ENCODE measurements at regions not wholly inside any gene's neighbourhood (a gene's known extent, or its start where the extent isn't known, plus 50 kb on each side); places are given as distances from the start of the nearest gene placed in this dataset.
"Not testable (repeated sequence)": the region's sequence is repeated elsewhere in the genome, so short reads cannot be mapped to it uniquely, and the experiment has no call there.

GRCh38 chr10:91096274-91096673 lies 124.2 kb upstream of the PCGF5 start:
- DNase-seq = no peak

GRCh38 chr10:91097313-91097712 lies 123.2 kb upstream of the PCGF5 start:
- DNase-seq = no peak

GRCh38 chr10:91098021-91098420 lies 122.4 kb upstream of the PCGF5 start:
- not testable (repeated sequence) for DNase-seq

DNA sequence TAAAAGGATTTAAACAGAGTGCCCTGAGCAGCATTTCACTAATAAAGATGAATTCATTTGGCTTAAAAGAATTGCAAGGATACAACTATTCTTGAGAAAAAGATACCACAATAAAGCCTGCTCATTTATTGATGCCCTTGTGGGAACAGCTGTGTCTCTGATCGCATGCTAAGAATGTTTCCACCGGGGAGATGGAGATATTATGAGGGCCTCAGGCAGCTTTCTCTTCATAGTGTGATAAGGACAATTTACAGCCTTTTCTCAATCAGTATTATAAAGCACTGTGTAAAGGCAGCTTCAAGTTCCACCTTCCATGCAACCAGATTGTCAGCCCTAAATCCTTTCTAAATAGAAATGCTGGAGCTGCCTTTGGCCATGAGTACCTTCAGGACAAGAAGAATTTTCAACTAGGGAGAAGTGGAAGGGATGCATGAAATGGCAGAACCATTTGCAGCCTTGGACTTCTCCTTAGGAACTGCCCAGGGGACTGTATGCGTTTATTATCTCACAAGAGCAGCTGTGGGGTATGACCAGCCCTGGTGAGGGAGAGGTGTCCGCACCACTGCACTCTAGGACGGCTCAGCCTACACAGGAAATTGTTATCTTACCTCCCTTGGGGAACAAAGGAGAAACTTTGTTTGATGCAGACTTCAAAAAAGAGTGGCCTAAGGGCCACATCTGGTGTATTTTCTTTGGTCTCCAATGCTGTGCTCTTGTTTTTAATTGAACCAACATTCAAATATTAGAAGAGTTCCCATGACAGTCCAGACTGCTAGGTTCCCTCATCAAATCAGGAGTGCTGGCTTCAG lies 116.9 kb upstream of the PCGF5 start:
- DNase-seq = no peak

DNA sequence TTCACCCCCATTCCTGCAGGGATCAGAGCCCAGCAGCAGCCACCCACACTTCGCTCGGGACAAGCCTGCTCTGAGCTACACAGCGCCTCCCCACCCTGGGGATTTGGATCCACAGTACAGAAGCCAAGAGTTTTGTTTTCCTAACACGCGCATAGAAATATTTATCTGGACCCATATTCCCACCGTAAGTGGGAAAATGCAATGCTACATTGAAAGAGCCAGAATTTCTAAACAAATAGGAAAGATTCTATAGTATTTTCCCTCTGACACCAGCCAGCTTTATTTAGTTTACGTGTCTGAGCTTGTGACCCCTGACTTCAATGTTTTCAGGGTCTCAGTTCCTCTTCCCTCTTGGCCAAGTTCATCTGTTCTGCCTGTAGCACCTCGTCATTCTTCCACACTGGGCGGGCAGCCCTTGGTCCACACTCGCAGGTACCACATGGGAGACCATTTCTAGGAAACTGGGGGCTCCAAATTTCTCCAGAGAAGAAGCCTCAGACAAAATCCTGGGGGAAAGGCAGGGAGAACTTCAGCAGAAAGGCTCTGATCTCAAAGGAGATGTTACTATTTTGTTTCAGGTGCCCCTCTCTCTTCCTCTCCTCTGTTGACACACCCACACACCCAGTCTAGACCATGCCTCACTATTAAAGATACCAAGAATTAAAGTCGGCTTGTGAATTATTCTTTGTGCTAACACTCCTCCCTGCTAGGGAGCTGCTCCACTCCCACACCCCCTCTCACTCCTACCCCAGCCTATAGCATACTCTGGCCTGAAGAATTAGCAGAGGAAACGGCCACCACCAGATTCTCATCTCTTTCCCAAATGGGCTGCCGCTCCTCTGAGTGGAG lies 116.0 kb upstream of the PCGF5 start:
- no peak for DNase-seq

DNA sequence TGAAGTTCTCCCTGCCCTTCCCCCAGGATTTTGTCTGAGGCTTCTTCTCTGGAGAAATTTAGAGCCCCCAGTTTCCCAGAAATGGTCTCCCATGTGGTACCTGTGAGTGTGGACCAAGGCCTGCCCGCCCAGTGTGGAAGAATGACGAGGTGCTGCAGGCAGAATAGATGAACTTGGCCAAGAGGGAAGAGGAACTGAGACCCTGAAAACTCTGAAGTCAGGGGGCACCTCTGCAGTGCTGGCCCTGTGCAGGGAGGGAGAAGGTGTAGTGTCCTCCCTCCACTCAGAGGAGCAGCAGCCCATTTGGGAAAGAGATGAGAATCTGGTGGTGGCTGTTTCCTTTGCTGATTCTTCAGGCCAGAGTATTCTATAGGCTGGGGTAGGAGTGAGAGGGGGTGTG lies 115.2 kb upstream of the PCGF5 start:
- DNase-seq = no peak

DNA sequence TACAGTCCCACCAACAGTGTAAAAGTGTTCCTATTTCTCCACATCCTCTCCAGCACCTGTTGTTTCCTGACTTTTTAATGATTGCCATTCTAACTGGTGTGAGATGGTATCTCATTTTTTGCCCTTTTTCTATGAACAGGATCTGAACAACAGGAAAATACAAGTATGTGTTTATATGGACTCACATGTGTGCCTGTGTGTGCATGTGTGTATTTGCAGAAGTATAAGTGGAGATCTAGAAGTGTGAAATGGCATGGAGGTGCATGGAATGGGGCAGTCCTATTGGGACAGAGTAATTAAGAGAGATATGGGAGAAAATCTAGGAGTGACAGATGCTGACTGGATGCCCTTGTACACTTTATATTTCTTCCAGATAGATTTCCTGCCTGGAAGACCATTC lies 111.6 kb upstream of the PCGF5 start:
- DNase-seq = no peak

GRCh38 chr10:91111060-91111459 lies 109.4 kb upstream of the PCGF5 start:
- DNase-seq = no peak

GRCh38 chr10:91115618-91116390 lies 104.7 kb upstream of the PCGF5 start:
- DNase-seq = no peak

DNA sequence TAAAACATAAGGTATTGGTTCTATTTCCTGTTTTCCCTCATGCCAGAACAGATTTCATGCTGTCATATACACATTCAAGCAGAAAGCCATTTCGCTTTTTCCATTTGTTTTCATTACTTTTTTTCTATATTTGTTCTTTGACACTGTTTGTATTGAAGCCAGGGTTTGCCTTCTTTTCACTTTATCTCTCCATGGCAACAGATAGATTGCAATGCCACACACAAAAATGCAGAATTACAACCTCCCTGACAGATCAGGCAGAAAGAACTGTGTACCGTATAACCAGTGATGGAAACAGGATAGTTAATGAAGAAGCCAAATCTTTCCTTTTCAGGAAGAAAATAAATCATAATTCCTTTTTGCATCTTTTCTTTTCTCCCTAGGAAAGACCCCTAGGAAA lies 103.0 kb upstream of the PCGF5 start:
- no peak for DNase-seq

GRCh38 chr10:91120348-91120747 lies 100.1 kb upstream of the PCGF5 start:
- no peak for DNase-seq

DNA sequence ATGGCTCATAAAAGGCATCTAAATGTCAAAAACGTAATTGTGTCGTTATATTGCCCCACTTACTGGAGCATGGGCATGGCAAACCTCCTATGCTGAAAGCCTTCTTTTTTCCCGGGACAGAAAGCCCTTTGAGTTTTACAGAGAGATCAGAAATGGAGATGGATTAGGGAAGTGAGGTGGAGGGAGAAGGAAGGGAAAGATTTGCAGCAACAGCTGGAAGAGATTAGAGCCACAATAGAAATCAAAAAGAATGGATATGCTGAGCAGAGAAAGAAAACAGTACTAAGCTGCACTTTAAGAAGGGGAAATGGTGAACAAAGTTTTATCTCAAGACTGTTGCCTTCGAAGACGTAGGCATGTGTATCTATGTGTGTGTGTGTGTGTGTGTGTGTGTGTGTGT lies 97.2 kb upstream of the PCGF5 start:
- DNase-seq = no peak

- DNase-seq = no peak
Measured at GRCh38 chr10:91124016-91124415, 96.4 kb upstream of the PCGF5 start.

DNA sequence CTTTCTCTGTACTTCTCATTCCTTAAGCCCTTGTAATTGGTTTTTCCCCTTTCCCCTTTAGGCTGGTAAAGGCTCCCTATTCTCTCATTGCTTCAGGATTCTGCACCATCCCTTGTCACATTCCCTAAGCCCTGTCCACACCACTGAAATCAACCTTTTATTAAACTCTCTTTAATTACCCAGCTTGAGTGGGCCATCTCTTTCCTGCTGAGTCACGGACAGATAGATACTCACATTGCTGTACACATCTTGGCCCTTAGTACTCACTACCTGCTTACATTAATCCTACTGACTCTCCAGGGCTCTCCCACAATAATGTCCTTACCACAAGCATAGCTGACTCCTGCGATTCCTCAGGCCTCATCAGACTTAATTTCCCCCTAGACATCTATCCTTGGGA lies 94.0 kb upstream of the PCGF5 start:
- no peak for DNase-seq

DNA sequence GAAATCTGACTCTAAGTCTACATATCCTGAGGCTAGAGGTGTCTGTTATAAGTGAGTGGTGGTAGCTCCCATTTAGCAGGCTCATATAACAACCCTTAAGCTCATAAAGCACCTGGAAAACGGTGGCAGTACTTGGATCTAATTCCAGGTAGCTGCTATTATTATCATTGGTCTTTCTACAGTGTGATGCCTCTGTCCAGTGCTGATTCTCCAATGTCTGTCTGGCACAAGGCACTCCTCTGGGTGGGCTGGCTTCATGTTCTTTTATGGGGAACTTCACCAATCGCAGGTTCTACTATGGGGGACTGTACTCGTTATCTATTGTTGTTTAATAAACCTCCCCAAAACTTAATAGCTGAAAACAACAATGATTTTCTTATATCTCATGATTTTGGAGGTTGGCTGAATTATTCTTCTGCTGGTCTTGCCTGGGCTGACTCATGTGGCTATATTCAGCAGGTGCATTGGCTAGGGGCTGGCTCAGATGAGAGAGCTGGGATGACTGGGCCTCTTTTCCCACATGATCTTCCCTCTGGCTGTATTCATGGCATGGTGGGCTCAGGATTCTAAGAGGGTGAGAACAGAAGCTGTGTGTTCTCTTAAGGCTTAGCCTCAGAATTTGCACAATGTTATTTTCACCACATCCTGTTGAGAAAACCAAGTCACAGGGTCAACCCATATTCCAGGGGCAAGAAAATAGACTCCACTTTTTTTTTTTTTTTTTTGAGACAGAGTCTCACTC lies 93.0 kb upstream of the PCGF5 start:
- no peak for DNase-seq

DNA sequence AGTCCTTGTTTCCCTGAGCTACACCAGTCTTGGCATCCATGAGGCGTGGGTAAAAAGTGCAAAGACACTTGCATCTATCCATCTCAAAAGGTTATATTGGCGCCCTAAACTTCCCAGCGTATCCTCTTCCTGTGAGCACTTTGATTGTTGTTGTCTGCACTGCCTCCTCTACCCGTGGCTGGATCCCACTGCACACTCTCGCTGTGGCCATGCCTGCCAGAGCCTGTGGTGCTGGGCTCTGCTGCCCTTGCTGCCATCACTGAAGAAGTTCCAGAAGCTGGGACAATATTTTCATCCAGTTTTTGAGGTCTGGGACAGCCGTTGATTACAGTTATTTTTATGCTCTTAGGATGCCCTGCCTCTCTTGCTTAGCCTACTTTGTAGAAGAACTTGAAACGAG lies 85.3 kb upstream of the PCGF5 start:
- no peak for DNase-seq

DNA sequence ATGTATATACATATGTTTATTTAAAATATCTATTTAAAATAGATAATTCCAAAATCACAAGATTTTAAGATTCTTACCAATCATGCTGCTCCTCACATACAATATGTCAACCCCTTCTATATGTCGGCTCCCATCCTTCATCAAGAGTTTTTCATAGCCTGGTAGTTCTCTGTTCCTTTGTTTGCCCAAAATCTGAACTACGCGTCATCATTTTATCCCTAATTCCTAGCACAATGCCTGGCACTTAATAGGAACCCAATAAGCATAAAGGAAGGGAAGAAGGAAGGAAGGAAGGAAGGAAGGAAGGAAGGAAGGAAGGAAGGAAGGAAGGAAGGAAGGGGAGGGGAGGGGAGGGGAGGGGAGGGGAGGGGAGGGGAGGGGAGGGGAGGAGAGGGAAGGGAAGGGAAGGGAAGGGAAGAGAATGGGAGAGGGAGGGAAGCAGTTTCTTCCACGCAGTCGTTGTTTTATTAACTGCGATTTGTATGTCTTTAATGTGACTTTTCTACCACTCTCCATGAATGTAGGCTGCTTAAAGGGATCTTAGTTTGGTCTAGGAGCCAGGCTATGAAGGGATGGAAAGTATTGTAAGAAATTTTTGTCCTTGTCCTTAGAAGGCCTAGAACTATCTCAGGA lies 83.3 kb upstream of the PCGF5 start:
- DNase-seq = no peak

- DNase-seq = no peak
Measured at GRCh38 chr10:91137822-91138221, 82.6 kb upstream of the PCGF5 start.

GRCh38 chr10:91140995-91141549 lies 79.4 kb upstream of the PCGF5 start:
- no peak for DNase-seq

- DNase-seq = no peak
Measured at GRCh38 chr10:91144961-91145360, 75.5 kb upstream of the PCGF5 start.

- DNase-seq = no peak
Measured at GRCh38 chr10:91146146-91146545, 74.3 kb upstream of the PCGF5 start.

- no peak for DNase-seq
Measured at GRCh38 chr10:91149550-91149949, 70.9 kb upstream of the PCGF5 start.

Measured in stimulated activated naive CD4-positive, alpha-beta T cell treated with Interleukin-2 at 50 U/mL for 16 hours (primary cell).